ENCODE measurements at regions not wholly inside any gene's neighbourhood (a gene's known extent, or its start where the extent isn't known, plus 50 kb on each side); places are given as distances from the start of the nearest gene placed in this dataset.
"Not testable (repeated sequence)": the region's sequence is repeated elsewhere in the genome, so short reads cannot be mapped to it uniquely, and the experiment has no call there.

- Histone ChIP-seq H3K36me3 (ENCODE audit: control insufficient read depth, insufficient read depth, low read length) (no peaks in the 10 kb centered on the region), H3K9me3 (ENCODE audit: control insufficient read depth, low read length) (peaks cover 3% of the 10 kb centered on the region), H3K4me3 (ENCODE audit: extremely low read depth, insufficient read depth, low read length, poor library complexity, severe bottlenecking) (no peak overlapping the region), H3K4me1 (ENCODE audit: control insufficient read depth, insufficient read depth, low read length, poor library complexity, severe bottlenecking) (no peaks in the 10 kb centered on the region), H3K27ac (ENCODE audit: low read depth, low read length, severe bottlenecking) (no peak overlapping the region)
- WGBS, 2 experiments (ENCODE audit: insufficient coverage in 2 of 2) = 78% methylated on average over 3 to 4 of the region's 5 CpGs
Observed at GRCh38 chr6:58198301-58198700, 880.9 kb downstream of the PRIM2 start.

DNA sequence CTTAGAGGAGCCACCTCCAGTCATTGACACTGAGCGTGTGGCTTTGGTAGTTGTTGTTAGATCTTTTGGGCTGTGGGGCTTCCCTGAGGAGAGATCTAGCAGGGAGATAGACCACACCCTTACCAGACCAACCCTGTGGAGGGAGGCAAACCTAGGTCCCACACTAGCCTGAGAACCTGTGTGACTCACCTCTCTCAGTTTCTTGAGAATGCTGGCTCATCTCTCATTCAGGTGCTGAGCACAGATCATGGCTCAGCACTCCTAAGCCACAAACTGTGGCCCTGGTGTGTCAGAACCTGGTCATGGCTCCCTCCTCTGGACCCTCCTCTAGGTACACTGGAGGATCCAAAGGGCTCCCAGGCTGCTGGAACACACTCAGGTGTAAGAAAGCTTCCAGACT, 919.7 kb downstream of the PRIM2 start:
- peaks cover 27% of the 10 kb centered on the region for H3K9me3 ChIP-seq (ENCODE audit: control insufficient read depth, low read length)
- WGBS, 2 experiments (ENCODE audit: insufficient coverage in 2 of 2) = no CpG with 5 or more reads among the region's 1 CpG
- not testable (repeated sequence) for H3K36me3 ChIP-seq (ENCODE audit: control insufficient read depth, insufficient read depth, low read length); H3K4me3 ChIP-seq (ENCODE audit: extremely low read depth, insufficient read depth, low read length, poor library complexity, severe bottlenecking); H3K27ac ChIP-seq (ENCODE audit: low read depth, low read length, severe bottlenecking); H3K4me1 ChIP-seq (ENCODE audit: control insufficient read depth, insufficient read depth, low read length, poor library complexity, severe bottlenecking)

DNA sequence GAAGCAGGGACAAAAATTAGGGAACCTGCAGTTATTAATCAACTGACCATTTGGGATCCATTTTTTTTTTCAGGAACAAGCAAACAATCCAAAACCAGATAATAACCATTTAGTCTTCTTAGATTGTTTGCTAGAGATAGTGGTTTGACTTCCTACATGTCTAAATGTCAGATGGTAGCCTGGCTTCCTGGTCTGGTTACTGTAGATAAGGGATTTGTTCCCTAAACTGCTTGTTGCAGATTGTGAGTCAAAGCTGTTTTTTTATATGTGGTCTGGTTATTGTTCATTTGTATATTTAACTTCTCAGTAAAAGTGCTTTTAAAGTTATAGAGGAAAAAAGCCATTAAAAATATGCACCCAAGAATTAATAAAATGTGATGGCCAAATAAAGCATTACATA, 921.0 kb downstream of the PRIM2 start:
- not testable (repeated sequence) for H3K36me3 ChIP-seq (ENCODE audit: control insufficient read depth, insufficient read depth, low read length); H3K27ac ChIP-seq (ENCODE audit: low read depth, low read length, severe bottlenecking); H3K4me1 ChIP-seq (ENCODE audit: control insufficient read depth, insufficient read depth, low read length, poor library complexity, severe bottlenecking); H3K4me3 ChIP-seq (ENCODE audit: extremely low read depth, insufficient read depth, low read length, poor library complexity, severe bottlenecking)
- H3K9me3 ChIP-seq (ENCODE audit: control insufficient read depth, low read length) = peaks cover 36% of the 10 kb centered on the region

GRCh38 chr6:58257625-58258024, 940.2 kb downstream of the PRIM2 start:
- H3K36me3 ChIP-seq (ENCODE audit: control insufficient read depth, insufficient read depth, low read length); H3K4me3 ChIP-seq (ENCODE audit: extremely low read depth, insufficient read depth, low read length, poor library complexity, severe bottlenecking); H3K27ac ChIP-seq (ENCODE audit: low read depth, low read length, severe bottlenecking); H3K4me1 ChIP-seq (ENCODE audit: control insufficient read depth, insufficient read depth, low read length, poor library complexity, severe bottlenecking): not testable (repeated sequence)
- WGBS, 2 experiments (ENCODE audit: insufficient coverage in 2 of 2) = 77 to 93% methylated on average over 6 to 7 of the region's 23 CpGs
- peaks cover 37% of the 10 kb centered on the region for H3K9me3 ChIP-seq (ENCODE audit: control insufficient read depth, low read length)

- H3K36me3 ChIP-seq (ENCODE audit: control insufficient read depth, insufficient read depth, low read length) = no peaks in the 10 kb centered on the region
- peaks cover 19% of the 10 kb centered on the region for H3K9me3 ChIP-seq (ENCODE audit: control insufficient read depth, low read length)
- no peaks in the 10 kb centered on the region for H3K4me1 ChIP-seq (ENCODE audit: control insufficient read depth, insufficient read depth, low read length, poor library complexity, severe bottlenecking)
- H3K27ac ChIP-seq (ENCODE audit: low read depth, low read length, severe bottlenecking) = no peak overlapping the region
- H3K4me3 ChIP-seq (ENCODE audit: extremely low read depth, insufficient read depth, low read length, poor library complexity, severe bottlenecking) = no peak overlapping the region
Observed at GRCh38 chr6:58290177-58290576, 972.7 kb downstream of the PRIM2 start.

- not testable (repeated sequence) for H3K27ac ChIP-seq (ENCODE audit: low read depth, low read length, severe bottlenecking); H3K36me3 ChIP-seq (ENCODE audit: control insufficient read depth, insufficient read depth, low read length); H3K4me1 ChIP-seq (ENCODE audit: control insufficient read depth, insufficient read depth, low read length, poor library complexity, severe bottlenecking); H3K4me3 ChIP-seq (ENCODE audit: extremely low read depth, insufficient read depth, low read length, poor library complexity, severe bottlenecking)
- peaks cover 19% of the 10 kb centered on the region for H3K9me3 ChIP-seq (ENCODE audit: control insufficient read depth, low read length)
- no CpG with 5 or more reads among the region's 1 CpG for whole genome bisulfite sequencing, 2 experiments (ENCODE audit: insufficient coverage in 2 of 2)
Observed at GRCh38 chr6:58291319-58291718, 973.9 kb downstream of the PRIM2 start.

- H3K36me3 ChIP-seq (ENCODE audit: control insufficient read depth, insufficient read depth, low read length); H3K4me1 ChIP-seq (ENCODE audit: control insufficient read depth, insufficient read depth, low read length, poor library complexity, severe bottlenecking); H3K4me3 ChIP-seq (ENCODE audit: extremely low read depth, insufficient read depth, low read length, poor library complexity, severe bottlenecking); H3K27ac ChIP-seq (ENCODE audit: low read depth, low read length, severe bottlenecking): not testable (repeated sequence)
- H3K9me3 ChIP-seq (ENCODE audit: control insufficient read depth, low read length) = peaks cover 15% of the 10 kb centered on the region
Observed at GRCh38 chr6:58307901-58308300, 990.5 kb downstream of the PRIM2 start.

DNA sequence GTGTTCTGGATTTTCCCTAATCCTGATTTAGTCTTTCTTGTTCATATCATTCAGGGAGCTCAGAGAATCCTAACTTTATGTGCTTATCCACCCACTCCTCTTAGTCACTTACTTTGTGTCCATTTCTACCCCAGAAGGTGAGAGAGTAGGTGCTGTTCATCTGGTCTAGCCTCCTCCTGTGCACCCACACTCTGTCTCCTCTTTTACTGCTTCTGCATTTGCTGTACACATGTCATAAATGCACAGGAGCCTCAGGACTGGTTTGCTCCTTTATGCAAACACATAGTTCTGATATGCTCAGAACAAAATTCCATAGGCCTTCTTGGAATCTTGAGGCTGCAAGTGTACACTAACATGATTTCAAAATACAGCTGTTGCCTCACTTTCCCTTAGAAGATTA, 1014.7 kb downstream of the PRIM2 start:
- H3K4me3 ChIP-seq (ENCODE audit: extremely low read depth, insufficient read depth, low read length, poor library complexity, severe bottlenecking); H3K27ac ChIP-seq (ENCODE audit: low read depth, low read length, severe bottlenecking); H3K36me3 ChIP-seq (ENCODE audit: control insufficient read depth, insufficient read depth, low read length); H3K4me1 ChIP-seq (ENCODE audit: control insufficient read depth, insufficient read depth, low read length, poor library complexity, severe bottlenecking): not testable (repeated sequence)
- peaks cover 18% of the 10 kb centered on the region for H3K9me3 ChIP-seq (ENCODE audit: control insufficient read depth, low read length)

DNA sequence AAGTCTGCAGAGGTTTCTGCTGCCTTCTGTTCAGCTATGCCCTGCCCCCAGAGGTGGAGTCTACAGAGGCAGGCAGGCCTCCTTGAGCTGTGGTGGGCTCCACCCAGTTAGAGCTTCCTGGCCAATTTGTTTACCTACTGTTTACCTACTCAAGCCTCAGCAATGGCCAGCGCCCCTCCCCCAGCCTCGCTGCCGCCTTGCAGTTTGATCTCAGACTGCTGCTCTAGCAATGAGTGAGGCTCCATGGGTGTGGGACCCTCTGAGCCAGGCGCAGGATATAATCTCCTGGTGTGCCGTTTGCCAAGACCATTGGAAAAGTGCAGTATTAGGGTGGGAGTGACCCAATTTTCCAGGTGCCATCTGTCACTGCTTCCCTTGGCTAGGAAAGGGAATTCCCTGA, 1024.9 kb downstream of the PRIM2 start:
- H3K4me1 ChIP-seq (ENCODE audit: control insufficient read depth, insufficient read depth, low read length, poor library complexity, severe bottlenecking); H3K27ac ChIP-seq (ENCODE audit: low read depth, low read length, severe bottlenecking); H3K4me3 ChIP-seq (ENCODE audit: extremely low read depth, insufficient read depth, low read length, poor library complexity, severe bottlenecking); H3K36me3 ChIP-seq (ENCODE audit: control insufficient read depth, insufficient read depth, low read length); H3K9me3 ChIP-seq (ENCODE audit: control insufficient read depth, low read length): not testable (repeated sequence)
- 81% methylated on average over 3 of the region's 5 CpGs; no CpG with 5 or more reads in 1 of the 2 experiments for WGBS, 2 experiments (ENCODE audit: insufficient coverage in 2 of 2)

GRCh38 chr6:58347534-58347933, 1030.1 kb downstream of the PRIM2 start:
- not testable (repeated sequence) for H3K4me3 ChIP-seq (ENCODE audit: extremely low read depth, insufficient read depth, low read length, poor library complexity, severe bottlenecking); H3K27ac ChIP-seq (ENCODE audit: low read depth, low read length, severe bottlenecking); H3K4me1 ChIP-seq (ENCODE audit: control insufficient read depth, insufficient read depth, low read length, poor library complexity, severe bottlenecking); H3K36me3 ChIP-seq (ENCODE audit: control insufficient read depth, insufficient read depth, low read length)
- H3K9me3 ChIP-seq (ENCODE audit: control insufficient read depth, low read length) = peaks cover 24% of the 10 kb centered on the region
- no CpG with 5 or more reads among the region's 2 CpGs for WGBS, 2 experiments (ENCODE audit: insufficient coverage in 2 of 2)

- WGBS, 2 experiments (ENCODE audit: insufficient coverage in 2 of 2) = no CpG with 5 or more reads among the region's 1 CpG
- peaks cover 20% of the 10 kb centered on the region for H3K9me3 ChIP-seq (ENCODE audit: control insufficient read depth, low read length)
Observed at GRCh38 chr6:58351619-58352018, 1034.2 kb downstream of the PRIM2 start.

GRCh38 chr6:58358452-58358851, 1041.0 kb downstream of the PRIM2 start:
- H3K27ac ChIP-seq (ENCODE audit: low read depth, low read length, severe bottlenecking); H3K4me1 ChIP-seq (ENCODE audit: control insufficient read depth, insufficient read depth, low read length, poor library complexity, severe bottlenecking); H3K36me3 ChIP-seq (ENCODE audit: control insufficient read depth, insufficient read depth, low read length); H3K4me3 ChIP-seq (ENCODE audit: extremely low read depth, insufficient read depth, low read length, poor library complexity, severe bottlenecking): not testable (repeated sequence)
- H3K9me3 ChIP-seq (ENCODE audit: control insufficient read depth, low read length) = peaks cover 11% of the 10 kb centered on the region
- 14 to 38% methylated on average over 1 of the region's 1 CpG for WGBS, 2 experiments (ENCODE audit: insufficient coverage in 2 of 2)

More at GRCh38 chr6:58351619-58352018, 1034.2 kb downstream of the PRIM2 start:
- H3K4me3 ChIP-seq (ENCODE audit: extremely low read depth, insufficient read depth, low read length, poor library complexity, severe bottlenecking); H3K36me3 ChIP-seq (ENCODE audit: control insufficient read depth, insufficient read depth, low read length); H3K4me1 ChIP-seq (ENCODE audit: control insufficient read depth, insufficient read depth, low read length, poor library complexity, severe bottlenecking); H3K27ac ChIP-seq (ENCODE audit: low read depth, low read length, severe bottlenecking): not testable (repeated sequence)

Measured in mesodermal cell (in vitro differentiated cells).